ENCODE measurements at regions not wholly inside any gene's neighbourhood (a gene's known extent, or its start where the extent isn't known, plus 50 kb on each side); places are given as distances from the start of the nearest gene placed in this dataset.

- H3K36me3 Mint-ChIP-seq = no peaks in the 10 kb centered on the region
- H3K9me3 Mint-ChIP-seq (ENCODE audit: low read depth) = no peaks in the 10 kb centered on the region
- no peaks in the 10 kb centered on the region for H3K4me1 Mint-ChIP-seq (ENCODE audit: low read depth)
- H3K27me3 Mint-ChIP-seq = peaks cover 2% of the 10 kb centered on the region
- no peak overlapping the region for H3K27ac Mint-ChIP-seq
- H3K4me3 Mint-ChIP-seq = no peak overlapping the region
Observed at GRCh38 chr5:67620424-67621397, 424.1 kb upstream of the CD180 start.

DNA sequence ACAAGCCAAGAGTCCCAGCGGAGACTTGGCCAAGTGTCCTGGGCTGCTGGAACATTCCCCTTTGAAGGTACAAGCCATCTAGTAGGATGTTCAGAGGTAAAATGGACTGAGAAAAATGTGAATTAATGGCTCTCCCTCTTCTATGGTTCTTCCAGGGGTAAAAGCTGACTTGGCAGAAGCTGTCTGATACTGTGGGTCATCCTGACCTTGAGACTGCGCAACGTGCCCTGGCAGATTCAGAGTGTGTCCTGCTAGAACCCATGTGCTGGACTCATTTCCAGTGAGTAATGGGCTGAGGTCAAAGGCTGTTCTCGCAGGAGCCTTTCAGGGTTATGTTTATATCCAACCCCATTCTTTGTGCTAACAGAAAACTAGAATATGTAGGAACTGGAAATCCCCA, 423.0 kb upstream of the CD180 start:
- Mint-ChIP-seq H3K4me1 (ENCODE audit: low read depth) (no peaks in the 10 kb centered on the region), H3K4me3 (no peak overlapping the region), H3K9me3 (ENCODE audit: low read depth) (no peaks in the 10 kb centered on the region), H3K27me3 (peaks cover 2% of the 10 kb centered on the region), H3K27ac (no peak overlapping the region), H3K36me3 (no peaks in the 10 kb centered on the region)

DNA sequence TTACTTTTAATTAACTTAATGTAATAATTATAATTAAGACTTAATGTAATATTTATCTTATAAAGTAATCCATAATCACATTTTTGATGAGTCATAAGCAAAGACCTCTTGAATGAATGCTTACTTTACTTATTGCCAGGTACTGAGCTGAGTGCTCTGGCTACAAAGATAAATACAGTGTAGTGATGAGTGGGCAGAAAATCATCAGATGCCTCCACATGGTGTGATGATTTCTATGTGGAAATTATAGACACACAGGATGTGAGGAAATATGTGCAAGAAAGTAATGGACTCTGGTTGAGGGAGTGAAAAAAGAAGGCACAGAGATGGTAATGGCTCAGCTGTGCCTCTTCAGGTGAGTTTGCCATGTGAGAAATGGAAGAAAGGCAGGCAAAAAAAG, 422.6 kb upstream of the CD180 start:
- Mint-ChIP-seq H3K4me3 (no peak overlapping the region), H3K4me1 (ENCODE audit: low read depth) (no peaks in the 10 kb centered on the region), H3K9me3 (ENCODE audit: low read depth) (no peaks in the 10 kb centered on the region), H3K27me3 (peaks cover 2% of the 10 kb centered on the region), H3K27ac (no peak overlapping the region), H3K36me3 (no peaks in the 10 kb centered on the region)

GRCh38 chr5:67617051-67617450, 420.5 kb upstream of the CD180 start:
- Mint-ChIP-seq H3K9me3 (ENCODE audit: low read depth) (no peaks in the 10 kb centered on the region), H3K36me3 (no peaks in the 10 kb centered on the region), H3K4me3 (no peak overlapping the region), H3K27ac (no peak overlapping the region), H3K4me1 (ENCODE audit: low read depth) (peaks cover 12% of the 10 kb centered on the region), H3K27me3 (peaks cover 2% of the 10 kb centered on the region)

DNA sequence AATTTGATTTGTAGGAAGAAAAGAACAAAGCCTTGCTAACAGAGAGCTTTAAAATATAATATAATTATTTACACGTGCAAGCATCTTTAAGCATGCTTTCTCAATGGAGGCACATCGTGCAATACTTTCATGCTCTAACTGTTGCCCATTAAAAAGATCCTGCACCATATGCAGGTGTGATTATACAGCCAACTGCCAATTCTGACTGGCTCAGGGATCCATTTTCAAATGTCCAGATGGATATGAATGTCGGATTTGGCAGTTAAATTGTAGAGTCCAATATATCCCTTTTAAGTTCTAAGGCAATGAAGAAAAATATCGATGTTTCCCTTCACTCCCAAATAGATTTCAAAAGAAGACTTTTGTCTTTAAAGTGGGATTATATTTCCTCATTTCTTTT, 416.4 kb upstream of the CD180 start:
- H3K36me3 Mint-ChIP-seq = no peaks in the 10 kb centered on the region
- H3K4me3 Mint-ChIP-seq = no peak overlapping the region
- peaks cover 12% of the 10 kb centered on the region for H3K4me1 Mint-ChIP-seq (ENCODE audit: low read depth)

DNA sequence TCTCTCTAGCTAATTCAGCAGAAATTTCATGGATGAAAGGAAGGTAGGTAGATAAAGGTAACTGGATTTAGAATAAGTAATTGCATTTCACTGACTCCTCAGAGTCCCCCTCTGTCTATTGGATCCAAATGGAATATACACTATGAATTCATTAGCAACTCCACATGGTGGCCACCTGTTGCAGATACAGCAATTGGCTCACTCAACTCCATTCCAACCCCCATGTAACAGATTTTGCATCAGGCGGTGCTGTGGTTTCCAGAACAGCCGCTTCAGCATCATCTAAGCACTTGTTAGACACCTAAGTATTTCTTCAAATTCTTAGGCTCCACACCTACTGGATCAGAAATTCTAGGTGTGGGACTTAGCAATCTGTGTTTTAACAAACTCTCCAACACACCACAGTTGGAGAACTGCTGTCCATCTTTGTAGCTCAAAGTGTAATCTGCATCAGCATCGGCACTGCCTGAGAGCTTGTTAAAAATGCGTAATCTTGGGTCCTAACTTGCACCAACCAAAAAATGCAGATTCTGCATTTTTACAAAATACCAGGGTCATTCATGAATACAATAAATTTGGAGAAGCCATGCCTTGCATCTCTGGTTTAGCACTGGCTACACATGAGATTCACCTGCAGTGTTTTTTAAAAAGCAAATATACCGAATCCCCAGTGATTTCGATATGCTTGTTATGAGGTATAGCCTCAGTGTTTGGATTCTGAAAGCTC, 413.8 kb upstream of the CD180 start:
- Mint-ChIP-seq H3K27me3 (peaks cover 2% of the 10 kb centered on the region), H3K36me3 (no peaks in the 10 kb centered on the region), H3K27ac (no peak overlapping the region), H3K9me3 (ENCODE audit: low read depth) (no peaks in the 10 kb centered on the region), H3K4me3 (no peak overlapping the region), H3K4me1 (ENCODE audit: low read depth) (peaks cover 12% of the 10 kb centered on the region)

More for the DNA sequence above, 416.4 kb upstream of the CD180 start:
- Mint-ChIP-seq H3K9me3 (ENCODE audit: low read depth) (no peaks in the 10 kb centered on the region), H3K27ac (no peak overlapping the region), H3K27me3 (no peaks in the 10 kb centered on the region)

- H3K4me3 Mint-ChIP-seq = no peak overlapping the region
- peaks cover 4% of the 10 kb centered on the region for H3K9me3 Mint-ChIP-seq (ENCODE audit: low read depth)
- H3K36me3 Mint-ChIP-seq = no peaks in the 10 kb centered on the region
- peaks cover 6% of the 10 kb centered on the region for H3K4me1 Mint-ChIP-seq (ENCODE audit: low read depth)
- no peak overlapping the region for H3K27ac Mint-ChIP-seq
- H3K27me3 Mint-ChIP-seq = peaks cover 2% of the 10 kb centered on the region
Observed at GRCh38 chr5:67607958-67608357, 411.4 kb upstream of the CD180 start.

DNA sequence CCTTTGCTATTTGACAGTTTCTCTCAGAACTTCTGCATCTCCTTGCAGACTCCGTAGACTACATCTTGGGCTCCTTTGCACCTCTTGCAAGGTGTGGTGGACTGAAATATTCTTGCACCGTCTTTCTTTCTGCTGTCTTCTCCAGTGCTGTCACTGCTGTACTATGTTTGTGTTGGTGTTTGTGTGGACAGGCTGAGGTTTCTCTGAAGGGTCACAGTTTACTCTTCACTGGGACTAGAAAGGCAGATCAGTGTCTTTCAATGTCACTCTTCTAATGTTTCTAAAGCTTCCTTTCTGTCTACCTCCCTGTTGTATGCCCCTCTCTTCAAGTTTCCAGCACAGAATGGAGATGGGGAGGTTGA, 410.0 kb upstream of the CD180 start:
- peaks cover 6% of the 10 kb centered on the region for H3K36me3 Mint-ChIP-seq
- H3K4me3 Mint-ChIP-seq = no peak overlapping the region
- no peak overlapping the region for H3K27ac Mint-ChIP-seq
- peaks cover 10% of the 10 kb centered on the region for H3K9me3 Mint-ChIP-seq (ENCODE audit: low read depth)
- peaks cover 2% of the 10 kb centered on the region for H3K27me3 Mint-ChIP-seq
- H3K4me1 Mint-ChIP-seq (ENCODE audit: low read depth) = no peaks in the 10 kb centered on the region

- H3K9me3 Mint-ChIP-seq (ENCODE audit: low read depth) = peaks cover 14% of the 10 kb centered on the region
- no peak overlapping the region for H3K27ac Mint-ChIP-seq
- H3K27me3 Mint-ChIP-seq = peaks cover 2% of the 10 kb centered on the region
- no peaks in the 10 kb centered on the region for H3K4me1 Mint-ChIP-seq (ENCODE audit: low read depth)
- H3K4me3 Mint-ChIP-seq = no peak overlapping the region
- H3K36me3 Mint-ChIP-seq = peaks cover 9% of the 10 kb centered on the region
Observed at GRCh38 chr5:67605730-67606585, 409.4 kb upstream of the CD180 start.

DNA sequence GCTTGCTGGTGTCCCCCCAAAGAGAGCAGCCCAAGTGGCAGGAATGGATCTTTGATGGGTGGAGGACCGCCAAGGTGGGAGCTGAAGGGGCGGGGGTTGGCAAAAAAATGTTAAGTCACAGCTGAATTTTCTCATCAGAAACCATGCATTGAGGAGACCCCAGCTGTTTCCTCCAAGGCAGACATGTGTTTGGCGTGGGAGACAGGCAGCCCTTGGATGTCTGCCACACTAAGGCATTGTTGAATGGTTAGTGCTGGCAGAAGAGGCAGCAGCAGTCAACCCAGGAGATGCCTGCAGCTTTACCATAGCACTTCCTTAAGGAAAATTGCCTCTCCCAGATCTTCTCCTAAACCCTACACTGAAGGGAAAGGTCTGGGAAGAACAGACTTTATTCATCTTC, 394.9 kb upstream of the CD180 start:
- Mint-ChIP-seq H3K27me3 (no peaks in the 10 kb centered on the region), H3K4me1 (ENCODE audit: low read depth) (no peaks in the 10 kb centered on the region), H3K9me3 (ENCODE audit: low read depth) (no peaks in the 10 kb centered on the region), H3K36me3 (peaks cover 2% of the 10 kb centered on the region), H3K4me3 (no peak overlapping the region), H3K27ac (no peak overlapping the region)

- Mint-ChIP-seq H3K4me3 (no peak overlapping the region), H3K4me1 (ENCODE audit: low read depth) (peaks cover 3% of the 10 kb centered on the region), H3K9me3 (ENCODE audit: low read depth) (no peaks in the 10 kb centered on the region), H3K36me3 (peaks cover under 1% of the 10 kb centered on the region), H3K27ac (no peak overlapping the region), H3K27me3 (no peaks in the 10 kb centered on the region)
Observed at GRCh38 chr5:67588389-67588788, 391.8 kb upstream of the CD180 start.

GRCh38 chr5:67581203-67581602, 384.6 kb upstream of the CD180 start:
- Mint-ChIP-seq H3K9me3 (ENCODE audit: low read depth) (no peaks in the 10 kb centered on the region), H3K27ac (no peak overlapping the region), H3K36me3 (no peaks in the 10 kb centered on the region), H3K4me3 (no peak overlapping the region), H3K4me1 (ENCODE audit: low read depth) (peaks cover 3% of the 10 kb centered on the region), H3K27me3 (no peaks in the 10 kb centered on the region)

DNA sequence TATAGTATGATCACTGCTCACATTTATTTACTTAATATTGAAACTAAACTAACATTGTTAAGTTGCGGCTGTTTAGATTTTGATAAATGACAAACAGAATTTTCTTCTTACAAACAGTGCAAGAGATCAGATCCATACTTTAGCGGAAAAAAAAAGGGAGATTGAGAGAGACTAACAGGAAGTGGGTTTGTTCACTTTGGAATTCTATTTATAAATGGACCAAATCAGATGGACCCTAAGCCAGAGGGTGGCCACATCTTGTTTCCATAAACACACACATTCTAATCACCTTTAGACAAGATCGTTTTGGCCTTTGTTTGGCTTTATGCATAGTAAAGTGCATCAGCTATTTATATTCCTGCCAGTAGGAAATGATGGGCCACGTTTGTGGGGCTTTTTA, 381.4 kb upstream of the CD180 start:
- H3K4me3 Mint-ChIP-seq = no peak overlapping the region
- peaks cover 14% of the 10 kb centered on the region for H3K9me3 Mint-ChIP-seq (ENCODE audit: low read depth)
- no peaks in the 10 kb centered on the region for H3K4me1 Mint-ChIP-seq (ENCODE audit: low read depth)
- no peak overlapping the region for H3K27ac Mint-ChIP-seq
- H3K27me3 Mint-ChIP-seq = no peaks in the 10 kb centered on the region
- H3K36me3 Mint-ChIP-seq = peaks cover 12% of the 10 kb centered on the region

- Mint-ChIP-seq H3K4me1 (ENCODE audit: low read depth) (no peaks in the 10 kb centered on the region), H3K36me3 (peaks cover 12% of the 10 kb centered on the region), H3K27me3 (no peaks in the 10 kb centered on the region), H3K4me3 (no peak overlapping the region), H3K27ac (no peak overlapping the region), H3K9me3 (ENCODE audit: low read depth) (peaks cover 18% of the 10 kb centered on the region)
Observed at GRCh38 chr5:67577424-67577823, 380.8 kb upstream of the CD180 start.

- H3K4me1 Mint-ChIP-seq (ENCODE audit: low read depth) = no peaks in the 10 kb centered on the region
- H3K9me3 Mint-ChIP-seq (ENCODE audit: low read depth) = peaks cover 18% of the 10 kb centered on the region
- peaks cover 12% of the 10 kb centered on the region for H3K36me3 Mint-ChIP-seq
- H3K27ac Mint-ChIP-seq = no peak overlapping the region
- no peak overlapping the region for H3K4me3 Mint-ChIP-seq
- no peaks in the 10 kb centered on the region for H3K27me3 Mint-ChIP-seq
Observed at GRCh38 chr5:67576112-67576511, 379.5 kb upstream of the CD180 start.

All from activated naive CD8-positive, alpha-beta T cell (primary cell).